HepG2 (cell line): ENCODE measurements at regions not wholly inside any gene's neighbourhood (a gene's known extent, or its start where the extent isn't known, plus 50 kb on each side); places are given as distances from the start of the nearest gene placed in this dataset.

Experiments
- ELF1 ChIP-seq: sonication (generic); formaldehyde crosslinking; IDR thresholded peaks from 2 replicates; pipeline ENCODE4 v1.4.0; 2020; ENCODE audit warnings: missing genetic modification reagents
- MYNN ChIP-seq: sonication (generic); formaldehyde crosslinking; IDR thresholded peaks from 2 replicates; pipeline ENCODE4 v1.4.0; 2020; ENCODE audit warnings: mild to moderate bottlenecking, low read depth, missing genetic modification reagents
- POLR2A ChIP-seq, 2 experiments: IDR thresholded peaks; 2 replicates each; pipeline ENCODE4 v1.6.1; 2011; ENCODE audit warnings: low read depth in 2 of 2, low read length in 2 of 2, mild to moderate bottlenecking in 1 of 2, moderate library complexity in 1 of 2; ENCODE audit not compliant: insufficient read depth in 1 of 2
- SAFB2 ChIP-seq: sonication (generic); formaldehyde crosslinking; IDR thresholded peaks from 2 replicates; pipeline ENCODE4 v1.5.1; 2020; ENCODE audit warnings: missing genetic modification reagents, low read depth, mild to moderate bottlenecking, borderline replicate concordance
- U2AF1 ChIP-seq: fragments of 200-400 bp; formaldehyde crosslinking; optimal IDR thresholded peaks from 2 replicates; pipeline ENCODE3; 2017; ENCODE audit warnings: mild to moderate bottlenecking, low read depth, low read length
- YY1 ChIP-seq: IDR thresholded peaks from 2 replicates; pipeline ENCODE4 v1.6.1; 2011; ENCODE audit warnings: low read length, low read depth, moderate library complexity, mild to moderate bottlenecking; ENCODE audit not compliant: insufficient read depth, insufficient replicate concordance
- TF ChIP-seq, protein P1 (sequence below): sonication (generic); formaldehyde crosslinking; IDR thresholded peaks from 2 replicates; pipeline ENCODE4 v1.4.0; 2020; ENCODE audit warnings: missing genetic modification reagents
- TF ChIP-seq, protein P2 (sequence below): sonication (generic); formaldehyde crosslinking; IDR thresholded peaks from 2 replicates; pipeline ENCODE4 v1.5.0; 2020; ENCODE audit warnings: mild to moderate bottlenecking, missing genetic modification reagents, moderate library complexity
- TF ChIP-seq, protein P3 (sequence below): IDR thresholded peaks from 2 replicates; pipeline ENCODE4 v1.6.1; 2012; ENCODE audit warnings: inconsistent platforms
- TF ChIP-seq, protein P4 (sequence below): sonication (generic); formaldehyde crosslinking; IDR thresholded peaks from 2 replicates; pipeline ENCODE4 v1.8.0; 2022; ENCODE audit warnings: missing genetic modification reagents, mild to moderate bottlenecking, borderline replicate concordance
- TF ChIP-seq, protein P5 (sequence below): sonication (generic); formaldehyde crosslinking; IDR thresholded peaks from 2 replicates; pipeline ENCODE4 v1.4.0; 2020; ENCODE audit warnings: missing genetic modification reagents

DNA sequence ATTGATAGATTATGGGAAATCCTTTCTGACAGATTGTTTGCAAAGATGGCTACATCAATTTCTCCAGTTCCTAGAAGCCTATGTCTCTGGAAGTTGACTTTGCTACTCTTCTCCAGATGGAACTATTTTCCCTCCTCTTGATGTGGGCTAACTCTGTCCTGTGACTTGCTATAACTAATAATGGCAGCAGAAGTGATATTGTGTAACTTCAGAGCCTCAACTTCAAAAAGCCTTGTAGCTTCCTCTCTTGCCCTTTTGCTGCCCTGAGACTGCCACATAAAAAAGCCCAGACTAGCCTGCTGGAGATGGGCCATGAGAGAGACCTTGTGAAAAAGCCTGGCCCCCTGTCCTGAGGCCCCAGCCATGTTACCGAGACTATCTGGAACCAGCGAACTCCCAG is 210.7 kb upstream of the SLC7A11 start:
- TF ChIP-seq YY1 (no peak), MYNN (no peak), POLR2A (IDR thresholded peaks at IDR 0.05; ENCODE audit: insufficient read depth in 1 of 2, low read depth in 2 of 2, low read length in 2 of 2) (no peak), U2AF1 (no peak), ELF1 (CRISPR knock-in tag) (no peak), SAFB2 (CRISPR knock-in tag) (no peak)
- TF ChIP-seq, protein P1, sequence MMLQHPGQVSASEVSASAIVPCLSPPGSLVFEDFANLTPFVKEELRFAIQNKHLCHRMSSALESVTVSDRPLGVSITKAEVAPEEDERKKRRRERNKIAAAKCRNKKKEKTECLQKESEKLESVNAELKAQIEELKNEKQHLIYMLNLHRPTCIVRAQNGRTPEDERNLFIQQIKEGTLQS (CRISPR knock-in tag) = no peak
- TF ChIP-seq, protein P2, sequence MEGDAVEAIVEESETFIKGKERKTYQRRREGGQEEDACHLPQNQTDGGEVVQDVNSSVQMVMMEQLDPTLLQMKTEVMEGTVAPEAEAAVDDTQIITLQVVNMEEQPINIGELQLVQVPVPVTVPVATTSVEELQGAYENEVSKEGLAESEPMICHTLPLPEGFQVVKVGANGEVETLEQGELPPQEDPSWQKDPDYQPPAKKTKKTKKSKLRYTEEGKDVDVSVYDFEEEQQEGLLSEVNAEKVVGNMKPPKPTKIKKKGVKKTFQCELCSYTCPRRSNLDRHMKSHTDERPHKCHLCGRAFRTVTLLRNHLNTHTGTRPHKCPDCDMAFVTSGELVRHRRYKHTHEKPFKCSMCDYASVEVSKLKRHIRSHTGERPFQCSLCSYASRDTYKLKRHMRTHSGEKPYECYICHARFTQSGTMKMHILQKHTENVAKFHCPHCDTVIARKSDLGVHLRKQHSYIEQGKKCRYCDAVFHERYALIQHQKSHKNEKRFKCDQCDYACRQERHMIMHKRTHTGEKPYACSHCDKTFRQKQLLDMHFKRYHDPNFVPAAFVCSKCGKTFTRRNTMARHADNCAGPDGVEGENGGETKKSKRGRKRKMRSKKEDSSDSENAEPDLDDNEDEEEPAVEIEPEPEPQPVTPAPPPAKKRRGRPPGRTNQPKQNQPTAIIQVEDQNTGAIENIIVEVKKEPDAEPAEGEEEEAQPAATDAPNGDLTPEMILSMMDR = no peak
- TF ChIP-seq, protein P3, sequence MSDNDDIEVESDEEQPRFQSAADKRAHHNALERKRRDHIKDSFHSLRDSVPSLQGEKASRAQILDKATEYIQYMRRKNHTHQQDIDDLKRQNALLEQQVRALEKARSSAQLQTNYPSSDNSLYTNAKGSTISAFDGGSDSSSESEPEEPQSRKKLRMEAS = no peak
- TF ChIP-seq, protein P4, sequence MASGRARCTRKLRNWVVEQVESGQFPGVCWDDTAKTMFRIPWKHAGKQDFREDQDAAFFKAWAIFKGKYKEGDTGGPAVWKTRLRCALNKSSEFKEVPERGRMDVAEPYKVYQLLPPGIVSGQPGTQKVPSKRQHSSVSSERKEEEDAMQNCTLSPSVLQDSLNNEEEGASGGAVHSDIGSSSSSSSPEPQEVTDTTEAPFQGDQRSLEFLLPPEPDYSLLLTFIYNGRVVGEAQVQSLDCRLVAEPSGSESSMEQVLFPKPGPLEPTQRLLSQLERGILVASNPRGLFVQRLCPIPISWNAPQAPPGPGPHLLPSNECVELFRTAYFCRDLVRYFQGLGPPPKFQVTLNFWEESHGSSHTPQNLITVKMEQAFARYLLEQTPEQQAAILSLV (CRISPR knock-in tag) = no peak
- TF ChIP-seq, protein P5, sequence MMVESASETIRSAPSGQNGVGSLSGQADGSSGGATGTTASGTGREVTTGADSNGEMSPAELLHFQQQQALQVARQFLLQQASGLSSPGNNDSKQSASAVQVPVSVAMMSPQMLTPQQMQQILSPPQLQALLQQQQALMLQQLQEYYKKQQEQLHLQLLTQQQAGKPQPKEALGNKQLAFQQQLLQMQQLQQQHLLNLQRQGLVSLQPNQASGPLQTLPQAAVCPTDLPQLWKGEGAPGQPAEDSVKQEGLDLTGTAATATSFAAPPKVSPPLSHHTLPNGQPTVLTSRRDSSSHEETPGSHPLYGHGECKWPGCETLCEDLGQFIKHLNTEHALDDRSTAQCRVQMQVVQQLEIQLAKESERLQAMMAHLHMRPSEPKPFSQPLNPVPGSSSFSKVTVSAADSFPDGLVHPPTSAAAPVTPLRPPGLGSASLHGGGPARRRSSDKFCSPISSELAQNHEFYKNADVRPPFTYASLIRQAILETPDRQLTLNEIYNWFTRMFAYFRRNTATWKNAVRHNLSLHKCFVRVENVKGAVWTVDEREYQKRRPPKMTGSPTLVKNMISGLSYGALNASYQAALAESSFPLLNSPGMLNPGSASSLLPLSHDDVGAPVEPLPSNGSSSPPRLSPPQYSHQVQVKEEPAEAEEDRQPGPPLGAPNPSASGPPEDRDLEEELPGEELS (CRISPR knock-in tag) = no peak
